Prostate gland (tissue), 2 donors: ENCODE measurements at regions not wholly inside any gene's neighbourhood (a gene's known extent, or its start where the extent isn't known, plus 50 kb on each side); places are given as distances from the start of the nearest gene placed in this dataset.

Experiments
- DNase-seq: peaks from one replicate; pipeline ENCODE4 v3.0.0-alpha.2; 2019; ENCODE audit warnings: low spot score
- H3K27ac ChIP-seq, 2 donors: fragments of 200-600 bp; sonication (generic); 2 replicates each; pipeline ENCODE4 v1.5.1; 2017 to 2019
- H3K27me3 ChIP-seq: fragments of 200-600 bp; sonication (generic); replicated peaks from 2 replicates; pipeline ENCODE4 v1.5.1; 2019; ENCODE audit not compliant: insufficient read depth
- H3K36me3 ChIP-seq, 2 donors: fragments of 200-600 bp; sonication (generic); 1 replicate in 1 of 2; 2 replicates in 1 of 2; pipeline versions ENCODE4 v1.5.1 to v1.8.1; 2017 to 2019
- H3K4me1 ChIP-seq: fragments of 200-600 bp; sonication (generic); replicated peaks from 2 replicates; pipeline ENCODE4 v1.5.1; 2019
- H3K4me3 ChIP-seq, 2 donors: fragments of 200-600 bp; sonication (generic); 2 replicates each; pipeline ENCODE4 v1.5.1; 2017 to 2019
- H3K9me3 ChIP-seq: fragments of 200-600 bp; sonication (generic); 2 replicates; pipeline ENCODE4 v1.5.1; 2017
- CTCF ChIP-seq, 4 experiments: fragments of 200-600 bp in 2 of 4; fragments of 450-650 bp in 2 of 4; sonication (generic) in 2 of 4; IDR thresholded peaks; 1 replicate in 3 of 4; 2 replicates in 1 of 4; pipeline ENCODE4 v1.5.1; 2016 to 2019; ENCODE audit warnings: antibody characterized with exemption in 4 of 4, mild to moderate bottlenecking in 2 of 4, moderate library complexity in 2 of 4
- POLR2A ChIP-seq: fragments of 450-650 bp; IDR thresholded peaks from one replicate; pipeline ENCODE4 v1.6.1; 2016; ENCODE audit warnings: antibody characterized with exemption, mild to moderate bottlenecking
- POLR2AphosphoS5 ChIP-seq: sonication (generic); formaldehyde crosslinking; IDR thresholded peaks from one replicate; pipeline ENCODE4 v1.6.1; 2017; ENCODE audit warnings: antibody characterized with exemption
- WGBS: methylation state at CpG from one replicate; pipeline ENCODE4 v1.1.5; 2018; 5-methylcytosine and 5-hydroxymethylcytosine counted together
- intact Hi-C: fragments of 100-400 bp; cut with DNase I; formaldehyde crosslinking; loops from one replicate; pipeline ENCODE4 v1.14.2; 2022

- no peaks in the 10 kb centered on the region for H3K27me3 ChIP-seq
- intact Hi-C loops: no loop called here
- no peaks in the 10 kb centered on the region for H3K4me1 ChIP-seq
- no peak overlapping the region for H3K27ac ChIP-seq
- WGBS: 45% methylated on average over 1 of the region's 1 CpG
- H3K36me3 ChIP-seq: no peaks in the 10 kb centered on the region
- TF ChIP-seq POLR2AphosphoS5 (no peak), POLR2A (no peak), CTCF (IDR thresholded peaks at IDR 0.05) (no peak)
- H3K9me3 ChIP-seq: no peaks in the 10 kb centered on the region
- DNase-seq: no peak
- no peak overlapping the region for H3K4me3 ChIP-seq
Measured at GRCh38 chr15:93848490-93848889, 382.9 kb upstream of the MCTP2 start.

GRCh38 chr15:93848076-93848475, 383.3 kb upstream of the MCTP2 start:
- H3K4me3 ChIP-seq: no peak overlapping the region
- no peaks in the 10 kb centered on the region for H3K9me3 ChIP-seq
- no peak overlapping the region for H3K27ac ChIP-seq
- no peaks in the 10 kb centered on the region for H3K27me3 ChIP-seq
- intact Hi-C loops: no loop called here
- no peaks in the 10 kb centered on the region for H3K36me3 ChIP-seq
- DNase-seq: no peak
- 70% methylated on average over 3 of the region's 3 CpGs for whole genome bisulfite sequencing
- TF ChIP-seq POLR2A (no peak), CTCF (IDR thresholded peaks at IDR 0.05) (no peak), POLR2AphosphoS5 (no peak)
- H3K4me1 ChIP-seq: no peaks in the 10 kb centered on the region

- DNase-seq: no peak
- H3K27ac ChIP-seq: no peak overlapping the region
Measured at GRCh38 chr15:93846148-93846547, 385.2 kb upstream of the MCTP2 start.

GRCh38 chr15:93837450-93837849, 393.9 kb upstream of the MCTP2 start:
- TF ChIP-seq POLR2A (no peak), CTCF (IDR thresholded peaks at IDR 0.05) (no peak), POLR2AphosphoS5 (peak; percentile 21)

More at GRCh38 chr15:93846148-93846547, 385.2 kb upstream of the MCTP2 start:
- WGBS: 81% methylated on average over 9 of the region's 9 CpGs
- Histone ChIP-seq H3K36me3 (no peaks in the 10 kb centered on the region), H3K4me3 (no peak overlapping the region), H3K27me3 (no peaks in the 10 kb centered on the region), H3K9me3 (no peaks in the 10 kb centered on the region), H3K4me1 (no peaks in the 10 kb centered on the region)
- intact Hi-C loops: no loop called here
- TF ChIP-seq POLR2AphosphoS5 (no peak), POLR2A (no peak), CTCF (IDR thresholded peaks at IDR 0.05) (no peak)

GRCh38 chr15:93835344-93835743, 396.0 kb upstream of the MCTP2 start:
- H3K27ac ChIP-seq: no peak overlapping the region
- no peaks in the 10 kb centered on the region for H3K4me1 ChIP-seq
- DNase-seq: no peak
- H3K4me3 ChIP-seq: no peak overlapping the region
- no peaks in the 10 kb centered on the region for H3K27me3 ChIP-seq
- 82% methylated on average over 2 of the region's 2 CpGs for WGBS
- TF ChIP-seq POLR2A (no peak), POLR2AphosphoS5 (no peak), CTCF (IDR thresholded peaks at IDR 0.05) (no peak)
- H3K36me3 ChIP-seq: no peaks in the 10 kb centered on the region
- H3K9me3 ChIP-seq: no peaks in the 10 kb centered on the region
- intact Hi-C loops: no loop called here

More at GRCh38 chr15:93837450-93837849, 393.9 kb upstream of the MCTP2 start:
- intact Hi-C loops: no loop called here
- DNase-seq: peak; percentile 20
- Histone ChIP-seq H3K4me1 (no peaks in the 10 kb centered on the region), H3K9me3 (no peaks in the 10 kb centered on the region), H3K4me3 (no peak overlapping the region), H3K36me3 (no peaks in the 10 kb centered on the region), H3K27ac (no peak overlapping the region), H3K27me3 (no peaks in the 10 kb centered on the region)
- 59% methylated on average over 3 of the region's 3 CpGs for WGBS
